ENCODE measurements at regions not wholly inside any gene's neighbourhood (a gene's known extent, or its start where the extent isn't known, plus 50 kb on each side); places are given as distances from the start of the nearest gene placed in this dataset.

GRCh38 chr5:58207076-58207475 lies 252.8 kb downstream of the PLK2 start:
- Mint-ChIP-seq H3K4me3 (ENCODE audit: low read depth, unreplicated experiment) (no peak overlapping the region), H3K36me3 (ENCODE audit: insufficient read depth, unreplicated experiment) (no peaks in the 10 kb centered on the region), H3K27me3 (ENCODE audit: unreplicated experiment) (no peaks in the 10 kb centered on the region), H3K27ac (ENCODE audit: unreplicated experiment) (no peak overlapping the region), H3K4me1 (ENCODE audit: low read depth, unreplicated experiment) (peaks cover 14% of the 10 kb centered on the region), H3K9me3 (ENCODE audit: low read depth, unreplicated experiment) (peaks cover 2% of the 10 kb centered on the region)
- no peak for DNase-seq
- intact Hi-C loops (cut with micrococcal nuclease; ENCODE audit: unreplicated experiment) = no loop called here
- TF ChIP-seq CTCF (IDR thresholded peaks at IDR 0.05; ENCODE audit: unreplicated experiment) = no peak
- BruUV-seq (replicated peaks) = no TSS peak
- CTCF ChIA-PET = no interaction called here

- no TSS peak for BruUV-seq (replicated peaks)
- Mint-ChIP-seq H3K36me3 (ENCODE audit: insufficient read depth, unreplicated experiment) (no peaks in the 10 kb centered on the region), H3K4me1 (ENCODE audit: low read depth, unreplicated experiment) (peaks cover 14% of the 10 kb centered on the region), H3K9me3 (ENCODE audit: low read depth, unreplicated experiment) (peaks cover 2% of the 10 kb centered on the region), H3K27ac (ENCODE audit: unreplicated experiment) (no peak overlapping the region), H3K27me3 (ENCODE audit: unreplicated experiment) (no peaks in the 10 kb centered on the region), H3K4me3 (ENCODE audit: low read depth, unreplicated experiment) (no peak overlapping the region)
- no peak for TF ChIP-seq CTCF (IDR thresholded peaks at IDR 0.05; ENCODE audit: unreplicated experiment)
- intact Hi-C loops (cut with micrococcal nuclease; ENCODE audit: unreplicated experiment) = no loop called here
- CTCF ChIA-PET = no interaction called here
- DNase-seq = no peak
Observed at GRCh38 chr5:58204966-58205365, 254.9 kb downstream of the PLK2 start.

GRCh38 chr5:58202941-58203444 lies 256.9 kb downstream of the PLK2 start:
- Mint-ChIP-seq H3K36me3 (ENCODE audit: insufficient read depth, unreplicated experiment) (no peaks in the 10 kb centered on the region), H3K9me3 (ENCODE audit: low read depth, unreplicated experiment) (peaks cover 2% of the 10 kb centered on the region), H3K4me1 (ENCODE audit: low read depth, unreplicated experiment) (peaks cover 7% of the 10 kb centered on the region), H3K27ac (ENCODE audit: unreplicated experiment) (no peak overlapping the region), H3K4me3 (ENCODE audit: low read depth, unreplicated experiment) (no peak overlapping the region), H3K27me3 (ENCODE audit: unreplicated experiment) (no peaks in the 10 kb centered on the region)
- DNase-seq = no peak
- no peak for TF ChIP-seq CTCF (IDR thresholded peaks at IDR 0.05; ENCODE audit: unreplicated experiment)
- no TSS peak for BruUV-seq (replicated peaks)
- intact Hi-C loops (cut with micrococcal nuclease; ENCODE audit: unreplicated experiment) = no loop called here
- CTCF ChIA-PET = no interaction called here

GRCh38 chr5:58201922-58202648 lies 257.8 kb downstream of the PLK2 start:
- intact Hi-C loops (cut with micrococcal nuclease; ENCODE audit: unreplicated experiment) = no loop called here
- no peak overlapping the region for H3K27ac Mint-ChIP-seq (ENCODE audit: unreplicated experiment)
- no peak for DNase-seq

More at GRCh38 chr5:58201922-58202648, 257.8 kb downstream of the PLK2 start:
- peaks cover 2% of the 10 kb centered on the region for H3K9me3 Mint-ChIP-seq (ENCODE audit: low read depth, unreplicated experiment)
- CTCF ChIA-PET = no interaction called here
- no peaks in the 10 kb centered on the region for H3K27me3 Mint-ChIP-seq (ENCODE audit: unreplicated experiment)
- H3K36me3 Mint-ChIP-seq (ENCODE audit: insufficient read depth, unreplicated experiment) = no peaks in the 10 kb centered on the region
- BruUV-seq (replicated peaks) = no TSS peak
- H3K4me3 Mint-ChIP-seq (ENCODE audit: low read depth, unreplicated experiment) = no peak overlapping the region
- no peak for TF ChIP-seq CTCF (IDR thresholded peaks at IDR 0.05; ENCODE audit: unreplicated experiment)
- no peaks in the 10 kb centered on the region for H3K4me1 Mint-ChIP-seq (ENCODE audit: low read depth, unreplicated experiment)
